ENCODE measurements at regions not wholly inside any gene's neighbourhood (a gene's known extent, or its start where the extent isn't known, plus 50 kb on each side); places are given as distances from the start of the nearest gene placed in this dataset.

DNA sequence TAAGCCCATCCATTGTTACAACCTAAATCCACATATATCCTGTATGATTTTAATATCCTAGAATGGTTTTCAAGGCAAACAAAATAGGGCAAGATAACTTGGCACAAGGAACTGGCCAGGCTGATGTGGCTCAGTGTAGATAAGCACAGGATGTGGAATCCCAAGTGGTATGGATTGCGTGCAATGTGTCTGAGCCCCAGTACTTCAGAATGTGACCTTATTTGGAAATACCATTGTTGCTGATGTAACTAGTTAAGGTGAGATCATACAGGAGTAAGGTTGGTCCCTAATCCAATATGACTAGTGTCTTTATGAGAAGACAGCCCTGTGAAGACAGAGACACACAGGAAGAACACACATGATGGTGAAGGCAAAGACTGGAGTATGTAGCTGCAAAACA, 72.4 kb downstream of the IL21 start:
- no peak overlapping the region for H2AFZ ChIP-seq (ENCODE audit: low read depth, low read length)
- H3K79me2 ChIP-seq (ENCODE audit: low read length) = no peaks in the 10 kb centered on the region
- H3K36me3 ChIP-seq (replicated peaks; ENCODE audit: low read depth, low read length) = peaks cover 3% of the 10 kb centered on the region
- H3K4me1 ChIP-seq (ENCODE audit: low read length) = peaks cover 16% of the 10 kb centered on the region
- TF ChIP-seq EZH2phosphoT487 (IDR thresholded peaks at IDR 0.05; ENCODE audit: low read depth) = no peak
- TF ChIP-seq, protein P1, sequence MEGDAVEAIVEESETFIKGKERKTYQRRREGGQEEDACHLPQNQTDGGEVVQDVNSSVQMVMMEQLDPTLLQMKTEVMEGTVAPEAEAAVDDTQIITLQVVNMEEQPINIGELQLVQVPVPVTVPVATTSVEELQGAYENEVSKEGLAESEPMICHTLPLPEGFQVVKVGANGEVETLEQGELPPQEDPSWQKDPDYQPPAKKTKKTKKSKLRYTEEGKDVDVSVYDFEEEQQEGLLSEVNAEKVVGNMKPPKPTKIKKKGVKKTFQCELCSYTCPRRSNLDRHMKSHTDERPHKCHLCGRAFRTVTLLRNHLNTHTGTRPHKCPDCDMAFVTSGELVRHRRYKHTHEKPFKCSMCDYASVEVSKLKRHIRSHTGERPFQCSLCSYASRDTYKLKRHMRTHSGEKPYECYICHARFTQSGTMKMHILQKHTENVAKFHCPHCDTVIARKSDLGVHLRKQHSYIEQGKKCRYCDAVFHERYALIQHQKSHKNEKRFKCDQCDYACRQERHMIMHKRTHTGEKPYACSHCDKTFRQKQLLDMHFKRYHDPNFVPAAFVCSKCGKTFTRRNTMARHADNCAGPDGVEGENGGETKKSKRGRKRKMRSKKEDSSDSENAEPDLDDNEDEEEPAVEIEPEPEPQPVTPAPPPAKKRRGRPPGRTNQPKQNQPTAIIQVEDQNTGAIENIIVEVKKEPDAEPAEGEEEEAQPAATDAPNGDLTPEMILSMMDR (IDR thresholded peaks at IDR 0.05; ENCODE audit: low read depth, low read length) = no peak
- H3K9ac ChIP-seq (ENCODE audit: low read length) = no peak overlapping the region
- no peaks in the 10 kb centered on the region for H3K27me3 ChIP-seq (ENCODE audit: low read depth, low read length)
- H4K20me1 ChIP-seq (ENCODE audit: insufficient read depth, low read length) = no peaks in the 10 kb centered on the region
- H3K9me3 ChIP-seq (ENCODE audit: insufficient read depth, low read length) = no peaks in the 10 kb centered on the region
- H3K27ac ChIP-seq (ENCODE audit: low read length) = no peak overlapping the region
- peak overlapping the region; percentile 9 for H3K4me2 ChIP-seq (ENCODE audit: low read length)
- no peak overlapping the region for H3K4me3 ChIP-seq (ENCODE audit: low read length)

GRCh38 chr4:122542411-122543236, 78.2 kb downstream of the IL21 start:
- H3K9me3 ChIP-seq (ENCODE audit: insufficient read depth, low read length) = peaks cover 5% of the 10 kb centered on the region; the same call in 1 of the 2 replicates
- peaks cover 12% of the 10 kb centered on the region for H3K36me3 ChIP-seq (replicated peaks; ENCODE audit: low read depth, low read length)
- H3K79me2 ChIP-seq (ENCODE audit: low read length) = no peaks in the 10 kb centered on the region
- no peaks in the 10 kb centered on the region for H4K20me1 ChIP-seq (ENCODE audit: insufficient read depth, low read length)
- TF ChIP-seq, protein P1 (IDR thresholded peaks at IDR 0.05; ENCODE audit: low read depth, low read length) = no peak
- no peak for TF ChIP-seq EZH2phosphoT487 (IDR thresholded peaks at IDR 0.05; ENCODE audit: low read depth)
- H3K9ac ChIP-seq (ENCODE audit: low read length) = peak overlapping the region; percentile 23; the same call in 1 of the 2 replicates
- H3K4me1 ChIP-seq (ENCODE audit: low read length) = peaks cover 42% of the 10 kb centered on the region
- H3K27me3 ChIP-seq (ENCODE audit: low read depth, low read length) = no peaks in the 10 kb centered on the region
- H3K27ac ChIP-seq (ENCODE audit: low read length) = peak overlapping the region; percentile 54
- peak overlapping the region; percentile 3 for H3K4me3 ChIP-seq (ENCODE audit: low read length)
- H2AFZ ChIP-seq (ENCODE audit: low read depth, low read length) = peak overlapping the region; percentile 41
- peak overlapping the region; percentile 37 for H3K4me2 ChIP-seq (ENCODE audit: low read length)

DNA sequence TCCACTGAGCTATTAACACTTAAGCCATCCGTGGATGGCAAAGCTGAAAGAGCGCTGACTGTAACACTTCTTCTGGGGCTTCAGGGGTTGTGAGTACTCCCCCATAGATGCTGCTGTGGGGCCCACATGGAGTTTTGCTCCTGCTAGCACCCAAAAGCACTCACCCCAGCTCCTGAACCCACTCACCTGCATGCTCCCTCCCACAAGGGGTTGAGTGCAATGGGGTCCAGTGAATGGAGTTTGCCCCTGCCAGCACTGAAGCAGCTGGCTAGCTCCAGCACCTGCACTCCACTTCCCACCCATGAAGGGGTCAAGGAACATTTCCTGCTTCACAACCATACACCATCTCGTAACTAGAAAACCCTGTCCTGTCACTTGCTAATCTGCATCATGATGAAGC, 78.9 kb downstream of the IL21 start:
- TF ChIP-seq, protein P1 (IDR thresholded peaks at IDR 0.05; ENCODE audit: low read depth, low read length) = no peak
- TF ChIP-seq EZH2phosphoT487 (IDR thresholded peaks at IDR 0.05; ENCODE audit: low read depth) = no peak
- Histone ChIP-seq H4K20me1 (ENCODE audit: insufficient read depth, low read length) (no peaks in the 10 kb centered on the region), H3K4me2 (ENCODE audit: low read length) (peak overlapping the region; percentile 37)

DNA sequence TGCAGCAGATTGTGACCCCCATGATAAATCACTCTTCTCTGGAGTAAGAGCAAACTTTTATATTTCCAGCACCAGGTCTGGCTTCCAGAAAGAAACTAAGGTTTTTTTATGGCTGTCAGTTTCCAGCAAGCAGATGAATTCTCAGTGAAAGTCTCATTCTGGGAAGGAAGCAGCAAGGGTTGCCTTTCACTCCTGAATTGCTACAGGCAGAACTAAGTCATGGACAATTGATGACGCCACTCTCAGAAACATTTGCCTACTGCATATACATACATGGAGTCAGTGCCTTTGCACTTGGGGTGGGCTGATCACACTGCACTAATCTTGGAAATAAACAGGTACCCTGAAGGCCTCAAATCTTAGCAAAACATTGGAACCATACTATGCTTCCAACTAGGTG, 80.0 kb downstream of the IL21 start:
- Histone ChIP-seq H3K9ac (ENCODE audit: low read length) (no peak overlapping the region), H3K4me2 (ENCODE audit: low read length) (peak overlapping the region; percentile 5; the same call in 1 of the 2 replicates), H3K9me3 (ENCODE audit: insufficient read depth, low read length) (peaks cover 5% of the 10 kb centered on the region; the same call in 1 of the 2 replicates), H3K4me1 (ENCODE audit: low read length) (peaks cover 42% of the 10 kb centered on the region), H3K79me2 (ENCODE audit: low read length) (no peaks in the 10 kb centered on the region), H3K36me3 (replicated peaks; ENCODE audit: low read depth, low read length) (peaks cover 12% of the 10 kb centered on the region), H4K20me1 (ENCODE audit: insufficient read depth, low read length) (no peaks in the 10 kb centered on the region), H3K4me3 (ENCODE audit: low read length) (no peak overlapping the region), H3K27me3 (ENCODE audit: low read depth, low read length) (no peaks in the 10 kb centered on the region), H3K27ac (ENCODE audit: low read length) (no peak overlapping the region), H2AFZ (ENCODE audit: low read depth, low read length) (peak overlapping the region; percentile 57)
- TF ChIP-seq EZH2phosphoT487 (IDR thresholded peaks at IDR 0.05; ENCODE audit: low read depth) = no peak
- TF ChIP-seq, protein P1 (IDR thresholded peaks at IDR 0.05; ENCODE audit: low read depth, low read length) = no peak

More for the DNA sequence above, 78.9 kb downstream of the IL21 start:
- Histone ChIP-seq H3K4me3 (ENCODE audit: low read length) (0 out of 2 replicates have a peak overlapping the region, but pooled peaks have one; percentile 3), H3K36me3 (replicated peaks; ENCODE audit: low read depth, low read length) (peaks cover 12% of the 10 kb centered on the region), H3K27me3 (ENCODE audit: low read depth, low read length) (no peaks in the 10 kb centered on the region), H3K9me3 (ENCODE audit: insufficient read depth, low read length) (peaks cover 5% of the 10 kb centered on the region; the same call in 1 of the 2 replicates), H3K27ac (ENCODE audit: low read length) (peak overlapping the region; percentile 54), H3K4me1 (ENCODE audit: low read length) (peaks cover 42% of the 10 kb centered on the region), H3K9ac (ENCODE audit: low read length) (no peak overlapping the region), H2AFZ (ENCODE audit: low read depth, low read length) (peak overlapping the region; percentile 41; the same call in 1 of the 2 replicates), H3K79me2 (ENCODE audit: low read length) (no peaks in the 10 kb centered on the region)

Measured in OCI-LY3 (cell line).